Activated gamma-delta T cell treated with anti-CD3 and anti-CD28 coated beads, Interleukin-2, amount 50 U/mL, for 16 hours (primary cell): ENCODE measurements at regions not wholly inside any gene's neighbourhood (a gene's known extent, or its start where the extent isn't known, plus 50 kb on each side); places are given as distances from the start of the nearest gene placed in this dataset.
"Not testable (repeated sequence)": the region's sequence is repeated elsewhere in the genome, so short reads cannot be mapped to it uniquely, and the experiment has no call there.

Experiments
- DNase-seq: peaks from one replicate; pipeline ENCODE4 v3.0.0-alpha.2; 2020; ENCODE audit warnings: low read depth

DNA sequence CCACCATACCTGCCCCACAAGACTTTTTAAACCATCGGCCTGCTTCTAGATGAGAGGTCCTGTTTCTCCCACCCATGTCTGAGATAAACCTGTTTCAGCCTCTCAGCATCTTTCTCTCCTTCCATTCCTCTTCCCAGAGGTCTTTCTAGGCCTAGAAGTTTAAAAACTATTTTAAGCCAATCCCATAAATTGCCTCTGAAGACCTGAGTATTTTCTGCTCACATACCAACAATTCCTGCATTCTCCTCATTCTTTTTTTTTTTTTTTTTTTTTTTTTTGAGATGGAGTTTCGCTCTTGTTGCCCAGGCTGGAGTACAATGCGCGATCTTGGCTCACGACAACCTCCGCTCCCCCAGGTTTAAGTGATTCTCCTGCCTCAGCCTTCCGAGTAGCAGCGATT, 262.9 kb upstream of the AUTS2 start:
- no peak for DNase-seq

DNA sequence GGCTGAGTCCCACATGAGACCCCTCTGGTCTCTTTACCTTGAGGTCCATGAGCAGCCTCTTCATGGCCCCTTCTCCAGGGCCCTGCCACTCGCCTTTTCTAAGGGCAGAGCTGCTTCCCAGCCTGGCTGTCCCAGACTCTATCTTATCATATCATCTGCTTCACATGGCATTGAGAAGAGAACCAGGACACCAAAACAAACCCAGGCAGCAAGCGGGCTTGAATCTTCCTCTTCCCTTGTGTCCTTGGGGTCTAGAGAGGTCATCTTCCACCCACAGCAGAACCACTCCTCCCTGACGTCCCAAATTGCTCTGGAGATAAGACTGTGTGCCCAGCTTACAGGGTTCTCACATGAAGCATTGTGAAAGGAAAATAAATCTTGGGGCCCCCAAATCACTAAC, 261.3 kb upstream of the AUTS2 start:
- DNase-seq: no peak

GRCh38 chr7:69338144-69338543, 260.1 kb upstream of the AUTS2 start:
- DNase-seq: no peak

- no peak for DNase-seq
Measured at GRCh38 chr7:69341288-69341687, 257.0 kb upstream of the AUTS2 start.

- no peak for DNase-seq
Measured at GRCh38 chr7:69342154-69342884, 256.0 kb upstream of the AUTS2 start.

DNA sequence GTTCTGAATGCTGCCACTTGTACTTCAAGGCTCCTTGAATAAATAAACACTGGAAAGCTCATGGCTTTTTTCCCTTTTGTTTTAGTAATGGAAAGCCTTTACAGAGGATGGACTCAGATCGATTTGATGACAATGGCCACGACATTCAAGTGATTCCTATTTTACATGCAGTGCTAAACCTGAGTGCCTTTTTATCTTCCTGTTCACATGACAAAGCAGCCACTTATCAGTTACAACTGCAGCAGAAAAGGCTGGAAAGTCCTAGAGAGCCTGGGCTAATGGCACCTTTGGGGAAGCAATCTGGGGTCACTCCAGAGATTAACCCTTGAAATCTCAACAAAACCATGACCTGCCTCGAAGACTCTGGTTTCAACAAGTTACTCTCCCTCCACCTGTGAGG, 249.0 kb upstream of the AUTS2 start:
- no peak for DNase-seq

GRCh38 chr7:69358163-69358821, 240.0 kb upstream of the AUTS2 start:
- no peak for DNase-seq

DNA sequence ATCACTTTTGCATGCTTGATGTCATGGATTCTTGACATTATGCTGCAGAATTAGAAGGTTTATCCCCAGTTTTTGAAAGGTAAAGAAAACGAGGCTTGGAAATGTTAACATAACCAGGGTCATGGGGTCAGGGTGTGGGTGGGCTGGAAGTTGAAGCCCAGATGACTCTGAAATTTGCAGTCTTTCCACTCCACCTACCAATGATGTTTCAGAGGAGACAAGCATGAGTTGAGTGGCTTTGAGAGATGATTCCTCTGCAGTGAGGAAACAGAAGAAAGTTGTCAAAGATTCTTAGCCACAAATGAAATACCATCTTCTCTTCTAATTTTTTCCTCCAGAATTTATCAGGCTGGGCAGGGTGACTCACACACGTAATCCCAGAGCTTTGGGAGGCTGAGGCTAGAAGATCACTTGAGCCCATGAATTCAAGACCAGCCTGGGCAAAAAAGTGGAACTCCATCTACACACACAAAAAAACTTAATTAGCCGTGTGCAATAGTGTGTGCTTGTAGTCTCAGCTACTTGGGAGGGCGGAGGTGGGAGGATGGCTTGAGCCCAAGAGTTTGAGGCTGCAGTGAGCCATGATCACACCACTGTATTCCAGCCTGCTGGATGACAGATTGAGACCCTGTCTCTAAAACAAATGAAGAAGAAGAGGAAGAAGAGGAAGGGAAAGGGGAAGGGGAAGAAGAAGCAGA, 239.1 kb upstream of the AUTS2 start:
- DNase-seq: no peak

GRCh38 chr7:69360913-69361312, 237.4 kb upstream of the AUTS2 start:
- no peak for DNase-seq

DNA sequence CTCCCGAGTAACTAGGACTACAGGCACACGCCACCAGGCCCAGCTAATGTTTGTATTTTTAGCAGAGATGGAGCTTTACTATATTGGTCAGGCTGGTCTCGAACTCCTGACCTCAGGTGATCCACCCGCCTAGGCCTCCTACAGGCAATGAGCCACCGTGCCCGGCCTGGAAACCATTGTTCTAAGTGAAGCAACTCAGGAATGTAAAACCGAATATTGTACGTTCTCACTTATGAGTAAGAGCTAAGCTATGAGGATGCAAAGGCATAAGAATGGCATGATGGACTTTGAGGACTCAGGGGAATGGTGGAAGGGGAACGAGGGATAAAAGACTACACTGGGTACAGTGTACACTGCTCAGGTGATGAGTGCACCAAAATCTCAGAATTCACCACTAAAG, 235.1 kb upstream of the AUTS2 start:
- no peak for DNase-seq

GRCh38 chr7:69364813-69365643, 233.2 kb upstream of the AUTS2 start:
- no peak for DNase-seq

GRCh38 chr7:69365651-69366192, 232.6 kb upstream of the AUTS2 start:
- no peak for DNase-seq

DNA sequence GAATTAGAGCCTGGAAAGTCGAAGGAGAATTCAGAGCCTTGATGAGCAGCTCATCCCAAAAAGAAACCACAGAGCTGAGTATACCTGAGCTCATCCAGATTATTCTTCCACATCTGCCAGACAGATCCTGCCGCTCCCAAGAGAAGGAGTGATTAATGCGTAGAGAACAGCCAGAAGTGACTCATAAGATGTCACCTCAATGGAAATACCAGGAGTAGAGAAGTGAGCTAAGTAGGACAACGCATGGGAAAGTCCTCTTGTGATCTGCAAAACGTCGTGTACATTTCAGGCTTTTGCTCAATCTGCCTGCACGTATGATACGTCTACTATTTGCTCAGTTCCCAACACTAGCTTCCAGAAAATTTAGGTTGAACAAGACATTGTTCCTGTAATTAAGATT, 230.5 kb upstream of the AUTS2 start:
- no peak for DNase-seq

DNA sequence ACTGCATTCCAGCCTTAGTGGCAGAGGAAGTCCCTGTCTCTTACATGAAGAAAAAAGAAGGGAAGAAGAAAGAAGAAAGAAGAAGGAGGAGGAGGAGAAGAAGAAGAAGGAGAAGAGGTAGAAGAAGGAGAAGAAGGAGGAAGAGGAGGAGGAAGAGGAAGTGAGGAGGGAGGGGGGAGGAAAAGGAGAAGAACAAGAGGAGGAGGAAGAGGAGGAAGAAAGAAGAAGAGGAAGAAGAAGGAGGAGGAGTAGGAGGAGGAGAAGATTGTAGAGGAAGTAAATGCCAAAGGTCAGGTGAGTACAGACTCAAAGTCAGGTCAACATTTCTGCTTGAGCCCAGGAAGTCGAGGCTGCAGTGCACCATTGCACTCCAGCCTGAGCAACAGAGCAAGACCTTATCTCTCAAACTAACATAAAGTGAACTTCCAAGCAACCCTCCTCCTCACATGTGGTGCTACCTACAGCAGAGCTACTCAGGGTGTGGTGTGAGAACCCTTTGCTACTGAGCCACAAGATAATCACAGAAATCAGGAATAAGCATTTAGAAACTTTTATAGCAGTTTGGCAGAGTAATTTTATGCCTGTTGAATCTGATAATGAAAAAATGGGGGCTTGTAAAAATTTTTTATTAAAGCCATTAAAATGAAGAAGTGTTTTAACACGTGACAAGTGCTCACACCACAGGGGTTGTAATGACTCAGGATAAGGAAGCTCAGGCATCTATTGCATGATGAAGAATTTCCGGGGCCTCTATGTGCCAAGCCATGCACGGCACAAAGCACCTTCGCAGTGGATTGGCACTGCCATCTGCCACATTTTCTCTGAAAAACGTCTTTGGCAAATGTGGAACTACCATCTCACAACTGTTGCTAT, 224.9 kb upstream of the AUTS2 start:
- DNase-seq: no peak

DNA sequence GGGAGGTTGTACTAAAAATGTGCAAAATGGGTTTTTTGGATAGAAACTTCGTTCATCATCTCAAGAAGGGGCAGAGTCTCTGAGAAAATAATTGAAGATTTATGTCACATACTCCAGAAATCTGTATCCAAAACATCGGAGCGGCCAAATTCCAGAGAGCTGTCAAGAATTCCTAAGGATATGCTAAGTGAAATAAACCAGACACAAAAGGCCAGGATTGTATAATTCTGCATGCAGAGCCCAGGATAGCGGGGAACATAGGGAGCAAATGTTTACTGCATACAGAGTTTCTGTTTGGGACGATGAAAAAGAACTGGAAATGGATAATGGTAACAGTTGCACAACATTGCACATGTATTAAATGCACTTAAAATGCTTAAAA, 224.2 kb upstream of the AUTS2 start:
- no peak for DNase-seq

DNA sequence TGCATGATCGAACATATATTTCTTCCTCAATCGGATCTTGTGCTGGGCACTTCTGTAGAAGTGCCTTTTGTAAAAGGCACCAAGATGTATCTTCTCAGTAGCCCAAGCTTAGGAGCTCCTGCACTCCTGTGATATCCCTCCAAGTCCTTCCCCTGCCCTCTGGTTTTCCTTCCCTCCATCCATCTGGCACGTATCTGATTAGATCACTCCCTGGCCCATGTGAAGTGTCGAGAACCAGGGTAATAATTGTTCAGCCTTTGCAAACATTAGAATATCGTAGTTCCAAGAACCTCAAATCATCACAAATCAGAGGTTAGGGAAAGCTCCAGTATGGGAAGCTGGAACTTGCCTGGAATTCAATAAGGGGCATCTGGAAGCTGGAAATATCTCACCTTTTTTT, 221.1 kb upstream of the AUTS2 start:
- DNase-seq: no peak

DNA sequence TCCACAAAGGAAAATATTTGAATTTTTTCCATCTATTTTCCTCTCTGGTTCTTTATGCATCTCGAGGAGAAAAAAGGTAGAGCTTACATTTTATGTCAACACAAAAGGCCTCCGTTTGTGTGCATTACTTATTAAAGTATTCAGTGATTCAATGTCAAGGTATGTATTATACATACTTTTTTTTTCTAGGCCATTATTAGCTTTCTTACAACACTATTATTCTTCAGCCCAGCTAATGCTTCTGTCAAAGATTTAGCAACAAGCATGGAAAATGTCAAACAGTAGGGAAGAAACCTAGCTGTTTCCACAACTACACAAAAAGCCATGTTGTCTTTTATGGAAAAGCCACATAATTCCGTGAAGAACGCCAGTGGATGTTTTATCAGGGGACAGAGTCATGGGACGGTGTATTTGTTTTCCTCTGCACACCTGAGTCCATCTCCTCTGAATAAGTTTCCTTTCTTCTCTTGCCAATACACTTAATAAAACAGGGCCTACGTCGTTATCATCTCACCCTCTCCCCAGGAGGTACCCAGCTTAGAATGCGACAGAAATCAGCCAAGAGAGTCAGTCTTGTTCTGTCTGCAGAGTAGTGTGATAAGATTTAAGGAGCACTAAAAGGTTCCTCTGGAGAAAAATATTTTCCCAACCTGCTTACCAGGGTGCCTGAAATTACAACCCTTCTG, 209.7 kb upstream of the AUTS2 start:
- DNase-seq: no peak

- DNase-seq: no peak
Measured at GRCh38 chr7:69389216-69389615, 209.1 kb upstream of the AUTS2 start.

DNA sequence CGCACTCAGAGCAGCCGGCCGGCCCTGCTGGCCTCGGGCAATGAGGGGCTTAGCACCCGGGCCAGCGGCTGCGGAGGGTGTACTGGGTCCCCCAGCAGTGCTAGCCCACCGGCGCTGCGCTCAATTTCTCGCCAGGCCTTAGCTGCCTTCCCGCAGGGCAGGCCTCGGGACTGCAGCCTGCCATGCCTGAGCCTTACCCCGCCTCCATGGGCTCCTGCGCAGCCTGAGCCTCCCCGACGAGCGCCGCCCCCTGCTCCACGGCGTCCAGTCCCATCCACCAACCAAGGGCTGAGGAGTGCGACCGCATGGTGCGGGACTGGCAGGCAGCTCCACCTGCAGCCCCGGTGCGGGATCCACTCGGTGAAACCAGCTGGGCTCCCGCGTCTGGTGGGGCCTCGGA, 204.4 kb upstream of the AUTS2 start:
- not testable (repeated sequence) for DNase-seq

DNA sequence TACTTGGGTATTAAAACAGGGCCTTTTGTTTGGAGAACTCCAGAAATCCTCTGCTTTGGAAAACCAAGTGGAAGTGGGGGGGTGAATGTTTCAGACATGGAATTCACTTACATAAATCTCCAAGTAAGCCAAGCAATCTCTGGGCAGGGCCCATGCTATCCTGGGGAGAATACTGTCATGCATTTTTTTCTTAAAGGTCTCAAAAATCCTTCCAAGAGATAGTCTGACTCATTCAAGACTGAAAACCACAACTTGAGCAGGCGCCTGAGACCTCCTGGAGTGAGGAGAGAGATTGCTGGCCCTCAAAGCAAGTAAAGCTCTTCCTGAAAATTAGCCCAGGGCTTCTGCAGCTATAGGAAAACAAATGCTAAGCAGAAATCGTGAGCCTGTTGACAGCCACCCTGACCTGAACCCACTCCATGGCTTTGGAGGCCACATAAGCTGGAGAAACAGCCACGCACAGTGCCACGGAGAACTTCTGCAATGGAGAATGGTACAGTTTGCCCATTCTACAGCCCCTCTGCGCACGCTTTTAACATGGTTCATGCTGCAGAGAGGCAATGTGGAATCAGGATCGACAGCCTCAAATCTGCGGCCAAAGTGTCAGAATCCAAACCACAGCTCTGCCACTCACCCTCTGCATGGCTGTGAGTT, 203.1 kb upstream of the AUTS2 start:
- no peak for DNase-seq
